ENCODE measurements at regions not wholly inside any gene's neighbourhood (a gene's known extent, or its start where the extent isn't known, plus 50 kb on each side); places are given as distances from the start of the nearest gene placed in this dataset.
"Not testable (repeated sequence)": the region's sequence is repeated elsewhere in the genome, so short reads cannot be mapped to it uniquely, and the experiment has no call there.

DNA sequence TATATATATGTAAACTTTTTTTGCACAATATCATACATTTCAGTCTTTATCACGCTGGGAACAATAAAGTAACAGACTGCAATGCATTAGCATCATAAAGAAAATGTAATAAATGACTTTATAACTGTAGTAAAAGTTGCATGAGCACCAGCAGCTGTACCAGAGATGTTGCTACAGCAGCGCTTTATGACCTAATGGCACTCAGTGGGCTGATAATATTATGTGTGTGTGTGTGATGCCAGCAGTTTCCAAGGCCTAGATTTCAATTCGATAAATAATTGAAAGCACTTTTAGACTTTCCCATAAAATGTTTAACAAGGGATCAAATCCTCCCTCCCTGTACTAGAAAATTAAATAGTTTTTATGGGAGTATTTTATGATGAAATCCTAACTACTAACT lies 367.6 kb upstream of the AGA start:
- no peak for FAIRE-seq

DNA sequence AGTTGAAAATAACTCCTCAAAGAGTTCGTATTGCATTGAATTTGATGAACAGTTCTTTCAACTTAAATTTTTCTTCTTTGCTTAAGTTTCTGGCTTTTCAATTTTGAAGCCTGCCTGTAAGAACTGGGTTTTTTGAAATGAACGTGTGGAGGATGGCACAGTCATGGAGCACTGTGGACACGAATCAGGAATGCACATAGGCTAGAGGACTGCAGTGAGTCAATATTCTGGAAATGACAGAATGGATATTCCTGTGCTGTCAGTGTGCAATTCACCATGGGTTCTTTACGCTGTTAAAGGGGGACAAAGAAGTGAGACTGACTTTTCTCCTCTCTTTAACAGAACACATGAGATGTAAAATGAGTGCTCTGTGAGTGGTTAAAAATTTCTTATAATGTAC lies 368.0 kb upstream of the AGA start:
- FAIRE-seq: no peak

DNA sequence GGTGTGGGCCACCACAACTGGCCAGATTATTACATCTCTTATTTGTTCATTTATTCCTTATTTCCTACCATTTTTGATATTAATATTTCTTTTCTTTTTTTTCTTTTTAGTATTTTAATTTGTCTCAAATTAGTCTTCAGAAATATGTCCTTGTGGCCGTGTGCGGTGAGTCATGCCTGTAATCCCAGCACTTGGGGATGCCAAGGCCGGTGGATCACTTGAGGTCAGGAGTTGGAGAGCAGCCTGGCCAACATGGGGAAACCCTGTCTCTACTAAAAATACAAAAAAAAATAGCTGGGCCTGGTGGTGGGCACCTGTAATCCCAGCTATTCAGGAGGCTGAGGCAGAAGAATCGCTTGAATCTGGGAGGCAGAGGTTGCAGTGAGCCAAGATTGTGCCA lies 376.2 kb upstream of the AGA start:
- not testable (repeated sequence) for FAIRE-seq

DNA sequence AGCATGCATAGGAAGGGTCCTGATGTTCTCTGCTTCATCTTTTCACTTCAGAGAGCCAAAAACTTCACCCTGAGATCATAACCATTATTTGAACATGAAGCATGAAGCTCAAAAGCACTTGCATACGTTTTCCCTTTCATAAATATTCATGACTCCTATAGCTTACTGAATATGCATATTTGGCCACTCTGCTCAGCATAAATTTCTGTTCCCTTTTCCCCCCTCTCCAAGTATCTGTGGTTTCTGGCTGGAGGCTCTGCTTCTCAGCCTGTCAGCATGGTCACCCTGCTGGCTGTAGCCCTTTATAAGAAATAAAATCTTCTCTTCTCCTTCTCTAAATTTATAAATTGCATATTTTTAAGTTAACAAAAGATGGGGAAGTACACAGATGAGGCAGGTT lies 384.7 kb upstream of the AGA start:
- FAIRE-seq: no peak

DNA sequence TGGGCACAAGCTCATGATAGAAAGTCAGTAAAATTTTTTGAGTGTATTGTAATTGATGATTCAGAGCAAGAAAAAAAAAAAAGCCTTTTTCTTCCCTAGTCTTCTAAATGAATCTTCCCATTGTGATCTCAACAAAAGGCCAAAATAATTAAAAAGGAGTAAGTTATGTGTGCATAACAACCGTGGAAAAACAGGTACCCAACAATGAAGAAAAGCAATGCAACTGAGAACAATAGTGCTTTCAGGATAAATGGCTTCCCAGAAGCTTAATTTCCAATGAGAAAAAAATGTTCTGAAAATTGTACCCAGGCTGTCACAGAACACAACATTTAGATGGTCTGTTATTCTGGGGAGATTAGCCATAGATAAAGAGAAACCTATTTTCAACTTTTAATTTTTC lies 399.0 kb upstream of the AGA start:
- no peak for FAIRE-seq

DNA sequence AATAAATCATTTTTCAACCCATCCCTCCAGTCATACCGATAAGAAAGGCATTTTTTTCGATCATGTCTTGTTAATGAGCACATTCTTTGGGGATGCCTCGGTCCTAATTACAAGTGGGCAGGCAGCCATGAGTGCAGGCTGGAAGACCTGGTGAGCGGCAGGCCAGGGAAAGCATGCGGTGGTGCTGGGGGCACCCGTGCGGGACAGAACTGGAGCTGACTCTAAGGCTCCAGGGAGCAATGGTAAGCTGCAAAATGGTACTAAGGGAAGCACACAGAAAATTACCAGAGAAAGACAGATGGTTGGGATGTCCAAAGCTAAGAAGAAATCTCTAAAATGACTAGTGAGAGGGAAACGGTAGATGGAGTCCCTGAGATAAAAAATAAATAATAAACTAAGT lies 411.0 kb upstream of the AGA start:
- FAIRE-seq: no peak

DNA sequence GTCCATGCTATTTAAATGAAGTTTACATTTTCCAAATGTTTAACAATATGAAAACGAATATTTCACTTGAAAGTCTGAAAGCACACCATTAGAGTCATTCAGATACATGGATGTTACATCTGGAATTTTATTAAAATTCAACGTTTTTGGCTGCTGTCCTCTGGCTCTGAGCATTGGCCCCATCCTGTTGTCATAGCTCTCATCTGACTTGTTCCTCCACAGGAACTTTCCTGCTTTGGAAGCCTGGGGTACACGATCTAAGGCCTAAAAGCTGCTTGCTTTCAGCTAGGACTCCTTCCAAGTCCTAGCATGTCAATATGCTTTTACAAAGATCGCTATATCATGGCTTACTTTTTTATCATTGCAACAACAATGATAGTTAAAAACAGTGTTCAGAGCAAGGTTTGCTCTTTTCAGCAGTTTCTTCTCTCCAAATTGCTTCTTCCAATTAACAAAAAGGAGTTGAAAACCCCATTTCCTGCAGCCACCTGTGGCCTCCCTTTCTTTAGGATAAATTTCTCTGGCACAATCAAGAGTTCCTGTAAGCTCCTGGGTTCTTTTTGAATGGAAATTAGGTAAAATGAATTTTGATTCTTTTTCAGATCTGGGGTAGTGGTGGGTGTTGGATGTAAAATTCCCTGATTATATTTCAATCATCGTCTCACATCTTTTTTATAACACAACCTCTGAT lies 413.4 kb upstream of the AGA start:
- no peak for FAIRE-seq

DNA sequence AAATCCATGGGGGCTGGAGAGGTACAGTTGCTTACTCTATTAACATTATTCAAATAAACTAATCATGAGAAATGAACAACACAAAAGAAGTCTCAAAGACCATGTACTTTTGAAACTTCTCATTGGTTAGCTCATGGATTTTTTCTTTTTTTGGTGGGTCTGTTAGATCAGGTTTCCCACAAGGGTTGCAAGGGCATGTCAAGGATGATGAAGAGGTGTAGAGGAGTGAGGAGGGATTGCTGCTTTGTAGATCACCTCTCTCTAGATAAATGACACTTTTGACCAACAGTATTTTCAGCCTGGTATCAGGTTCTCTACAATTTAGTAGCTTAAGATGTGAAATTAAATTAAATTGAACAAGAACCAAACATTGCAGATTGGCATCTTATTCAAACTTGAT lies 417.9 kb upstream of the AGA start:
- FAIRE-seq: no peak

DNA sequence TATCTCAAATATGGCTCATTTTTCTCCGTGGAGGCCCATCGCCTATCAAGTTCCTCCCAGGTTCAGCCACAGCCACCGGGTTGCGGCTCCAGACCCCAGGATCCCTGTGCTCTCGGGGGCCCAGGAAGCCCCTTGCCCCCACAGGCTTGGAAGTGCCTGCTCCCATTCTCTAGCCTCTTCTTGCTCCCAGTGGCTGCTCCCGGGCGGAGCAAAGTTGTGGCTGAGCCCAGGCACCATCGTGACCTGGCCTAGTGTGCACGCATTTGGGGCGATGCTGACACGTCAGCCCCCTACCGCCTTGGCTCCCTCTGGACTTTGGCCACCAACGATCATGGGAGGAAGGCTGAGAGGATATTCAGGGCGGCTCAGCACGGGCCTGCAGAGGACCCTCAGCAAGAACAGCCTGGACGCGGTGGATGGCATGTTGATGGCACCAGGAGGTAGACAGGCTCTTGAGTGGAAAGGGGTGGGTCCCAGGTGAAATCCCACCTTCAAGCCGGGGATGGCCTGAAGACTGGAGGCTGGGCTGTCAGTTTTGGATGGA lies 419.4 kb upstream of the AGA start:
- FAIRE-seq: no peak

DNA sequence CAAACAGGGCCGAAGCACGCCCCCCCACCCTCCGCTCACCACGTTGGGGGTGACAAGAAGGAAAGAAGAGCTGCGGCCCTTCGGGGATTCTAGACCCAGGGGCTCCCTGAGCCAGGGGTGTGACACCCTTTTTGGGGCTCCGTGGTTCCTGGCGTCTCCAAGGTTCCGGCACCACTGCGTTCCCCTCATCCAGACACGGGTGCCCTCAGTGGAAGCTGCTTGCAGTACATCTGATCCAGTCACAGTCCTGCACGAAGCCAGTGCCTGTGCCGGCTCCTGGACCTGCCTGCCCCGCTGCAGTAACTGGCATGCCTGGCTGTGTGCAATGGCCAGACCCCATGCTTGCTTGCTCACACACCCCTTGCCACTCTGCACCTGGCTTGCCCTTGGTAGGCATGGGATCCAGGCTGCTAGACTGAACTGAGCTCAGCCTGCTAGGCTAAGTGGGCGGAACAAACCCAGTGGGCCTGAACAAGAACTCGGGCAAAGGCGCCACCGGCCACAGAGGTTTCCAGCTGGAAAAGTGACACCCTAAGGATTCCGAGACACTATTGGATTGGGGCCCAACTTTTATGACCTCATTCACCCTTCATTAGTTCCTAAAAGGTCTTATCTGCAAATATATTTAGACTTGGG lies 420.4 kb upstream of the AGA start:
- FAIRE-seq: no peak

DNA sequence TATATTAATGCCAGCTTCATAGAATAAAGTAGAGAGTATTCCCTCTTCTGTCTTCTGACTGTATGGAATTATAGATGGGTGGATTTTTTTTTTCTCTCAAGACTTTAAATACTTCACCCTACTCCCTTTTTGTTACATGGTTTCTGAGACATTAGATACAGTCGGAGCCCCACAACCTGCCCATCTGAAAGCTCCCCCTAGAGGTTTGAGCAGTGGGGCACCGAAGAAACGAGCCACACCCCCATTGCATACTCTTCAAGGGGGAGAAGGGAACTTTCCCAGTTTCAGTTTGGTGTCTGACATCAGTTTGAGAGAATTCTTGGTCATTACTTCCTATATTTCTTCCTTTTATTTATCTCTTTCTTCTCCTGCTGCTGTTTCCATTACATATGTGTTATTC lies 437.6 kb upstream of the AGA start:
- no peak for FAIRE-seq

DNA sequence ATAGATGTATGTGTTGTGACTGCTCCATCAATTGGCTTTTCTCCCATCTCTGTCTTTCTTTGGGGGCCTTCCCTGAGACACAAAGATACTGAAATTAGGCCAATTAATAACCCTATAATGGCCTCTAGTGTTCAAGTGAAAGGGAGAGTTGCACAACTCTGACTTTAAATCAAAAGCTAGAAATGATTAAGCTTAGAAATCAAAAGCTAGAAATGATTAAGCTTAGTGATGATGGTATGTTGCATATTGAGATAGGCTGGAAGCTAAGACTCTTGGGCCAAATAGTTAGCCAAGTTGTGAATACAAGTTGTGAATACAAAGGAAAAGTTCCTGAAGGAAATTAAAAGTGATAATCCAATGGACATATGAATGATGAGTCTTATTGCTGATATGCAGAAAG lies 452.9 kb upstream of the AGA start:
- no peak for FAIRE-seq

DNA sequence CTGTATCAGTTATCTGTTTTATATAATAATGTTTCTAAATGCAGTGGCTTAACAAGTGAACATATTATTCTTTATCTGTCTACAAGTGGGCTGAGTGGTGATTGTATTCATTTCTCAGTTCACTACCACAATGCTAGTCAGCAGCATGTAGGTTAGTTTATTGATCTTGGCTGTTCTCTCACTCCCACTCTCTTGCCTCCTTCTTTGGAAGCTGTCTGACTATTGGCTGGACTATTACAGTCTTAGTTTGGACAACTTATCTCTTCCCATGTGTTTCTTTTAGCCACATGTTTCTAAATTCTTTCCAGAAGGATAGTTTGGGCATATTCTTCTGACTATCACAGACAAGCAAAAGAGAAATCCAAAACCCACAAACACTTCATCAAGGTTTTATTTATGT lies 459.5 kb upstream of the AGA start:
- no peak for FAIRE-seq

DNA sequence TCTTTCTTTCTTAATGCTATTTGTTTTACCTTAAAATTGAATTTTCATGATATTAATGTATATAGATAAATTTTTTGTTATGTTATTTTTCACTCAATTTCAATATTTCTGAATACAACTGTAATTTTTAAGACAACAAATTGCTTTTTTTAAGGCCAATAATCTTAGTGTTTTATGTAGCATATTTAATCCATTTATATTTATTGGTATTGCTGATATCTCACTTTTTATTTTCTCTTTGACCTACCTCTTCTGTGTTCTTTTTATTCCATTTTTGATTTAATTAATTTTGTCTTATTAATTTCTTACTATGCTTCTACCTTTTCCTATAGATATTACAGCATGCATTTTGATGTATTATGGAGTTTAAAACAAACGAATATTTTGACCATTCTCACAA lies 460.1 kb upstream of the AGA start:
- peak; percentile 49 for FAIRE-seq

DNA sequence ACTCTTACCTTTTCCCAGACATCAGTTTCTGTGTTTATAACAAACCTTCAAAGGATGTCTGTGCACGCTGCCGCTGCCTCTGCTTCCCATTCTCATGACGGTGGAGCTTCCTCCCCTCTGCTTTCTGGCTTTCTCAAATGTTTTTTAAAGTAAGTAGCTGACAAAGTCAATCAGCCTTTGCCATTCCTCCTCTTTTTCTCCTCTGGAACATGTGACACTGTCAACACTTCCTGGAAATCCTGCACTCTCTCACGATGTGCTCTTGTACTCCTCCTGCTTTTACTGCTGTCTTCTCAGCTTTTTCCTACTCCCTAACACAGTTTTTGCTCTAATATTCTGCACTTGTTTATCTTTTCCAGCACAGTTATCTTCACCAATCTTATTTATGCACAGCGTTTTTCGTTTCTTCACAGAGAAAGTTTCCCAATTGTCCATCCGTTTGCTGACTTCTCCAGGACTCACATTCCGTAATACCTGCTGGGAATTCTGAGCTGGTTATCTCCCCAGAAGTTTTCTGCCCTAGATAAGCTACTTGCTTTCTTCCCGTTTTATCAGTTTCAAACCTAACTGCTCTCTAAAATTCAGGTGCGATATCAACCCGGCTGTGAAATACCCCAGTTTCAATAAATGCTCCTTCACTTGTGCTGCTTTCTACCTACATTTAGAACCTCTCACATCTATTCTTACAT lies 465.6 kb upstream of the AGA start:
- FAIRE-seq: no peak

DNA sequence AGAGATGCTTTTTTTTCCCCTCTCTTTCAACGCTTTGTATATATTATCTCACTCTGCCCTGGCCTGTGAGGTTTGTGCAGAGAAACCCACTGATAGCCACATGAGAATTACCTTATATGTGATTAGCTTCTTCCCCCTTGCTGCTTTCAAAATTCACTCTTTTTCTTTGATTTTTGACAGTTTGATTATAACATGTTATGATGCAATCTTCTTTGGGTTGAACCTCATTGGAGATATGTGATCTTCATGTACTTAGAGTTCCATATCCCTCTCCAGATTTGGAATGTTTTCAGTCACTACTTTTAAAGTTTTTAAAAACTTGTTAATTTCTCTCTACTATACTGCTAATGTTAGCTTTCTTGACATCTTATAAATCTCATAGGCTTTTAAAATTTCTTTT lies 479.5 kb upstream of the AGA start:
- peak; percentile 14 for FAIRE-seq

DNA sequence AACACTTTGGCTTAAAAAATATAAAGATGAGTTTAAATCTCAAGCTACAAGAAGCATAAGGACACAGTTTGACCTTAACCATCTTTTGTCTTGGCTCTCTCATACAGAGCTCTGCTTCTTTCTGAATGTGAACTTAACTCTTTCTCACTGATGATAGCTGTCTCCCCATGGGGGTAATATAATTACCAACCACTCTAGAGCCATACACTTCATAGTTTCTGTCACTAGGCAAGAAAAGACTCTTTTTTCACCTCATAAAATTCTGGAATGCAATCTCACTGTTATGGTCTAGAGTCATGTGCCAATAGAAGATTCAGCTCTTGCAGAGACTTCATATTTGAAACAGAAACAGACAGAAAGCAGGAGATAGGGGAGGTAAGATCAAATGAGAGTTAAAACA lies 481.7 kb upstream of the AGA start:
- FAIRE-seq: no peak

DNA sequence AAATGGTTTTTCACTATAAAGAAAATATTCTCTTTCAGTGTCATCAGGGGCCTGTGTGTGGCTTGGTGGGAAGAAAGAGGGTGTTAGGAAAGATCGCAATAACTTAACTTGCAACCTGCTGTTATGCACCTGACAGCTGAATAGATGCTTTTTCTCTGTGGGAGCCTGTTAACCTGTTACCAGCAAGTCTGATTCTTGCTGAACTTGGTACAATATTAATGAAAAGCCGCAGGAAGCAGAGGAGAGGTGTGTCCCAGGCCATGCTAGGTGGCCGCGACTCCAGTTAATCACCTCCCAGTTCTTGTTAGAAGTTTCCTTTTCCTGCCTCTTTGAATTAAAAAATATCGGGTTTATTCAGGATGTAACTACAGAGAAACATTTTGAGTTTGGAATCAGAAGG lies 494.8 kb upstream of the AGA start:
- no peak for FAIRE-seq

DNA sequence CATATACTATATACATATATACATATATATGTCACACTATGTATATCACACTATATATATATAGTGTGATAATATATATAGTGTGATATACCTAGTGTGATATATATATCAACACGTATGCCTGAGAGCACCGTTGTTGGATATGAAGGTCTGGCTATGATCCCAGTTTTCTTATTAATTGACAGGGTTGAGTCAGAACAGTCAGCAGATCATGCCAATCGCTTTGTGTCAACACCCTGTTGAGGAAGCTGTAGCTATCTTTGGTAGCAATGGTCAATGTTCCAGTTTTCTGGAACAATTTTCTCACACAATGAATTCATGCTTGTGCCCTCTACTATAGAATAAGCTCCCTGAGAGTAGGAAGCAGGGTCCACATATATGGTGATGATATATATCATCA lies 496.0 kb upstream of the AGA start:
- no peak for FAIRE-seq

DNA sequence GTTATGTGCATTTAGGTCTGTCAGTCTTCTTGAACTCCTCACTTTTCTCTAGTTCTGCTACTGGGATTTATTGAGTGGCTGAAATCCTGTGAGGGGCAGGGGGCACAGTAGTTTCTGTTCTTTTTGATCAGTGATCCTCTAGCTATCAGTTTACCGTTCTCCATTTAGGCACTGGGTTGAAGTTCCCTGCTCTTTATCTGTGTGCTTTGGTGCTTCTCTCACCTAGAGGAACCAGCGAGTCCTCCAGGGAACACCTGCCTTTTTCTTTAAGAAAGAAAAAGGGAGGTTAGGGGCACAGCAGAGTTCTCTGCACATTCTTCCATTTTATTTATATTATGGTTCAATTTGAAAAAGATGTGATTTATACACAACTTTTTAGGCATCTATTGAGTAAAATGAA lies 503.0 kb upstream of the AGA start:
- FAIRE-seq: no peak

DNA sequence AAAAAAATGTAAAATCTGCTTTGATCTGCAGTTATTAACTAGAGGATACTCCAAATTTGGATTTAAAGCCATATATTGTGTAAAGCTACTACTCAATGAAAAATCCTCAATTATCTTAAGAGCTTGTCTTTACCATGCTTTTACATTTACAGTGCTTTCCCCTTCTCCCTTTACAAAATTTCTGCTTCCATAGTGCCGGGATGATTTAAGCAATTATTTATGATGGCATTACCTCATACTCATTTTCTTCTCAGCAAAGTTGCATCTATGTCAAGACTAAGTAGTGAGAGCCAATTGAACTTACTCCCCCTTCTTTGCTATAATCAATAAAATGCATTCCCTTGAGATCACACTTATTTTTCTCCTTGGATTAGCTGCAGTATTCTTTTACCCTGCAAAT lies 505.4 kb upstream of the AGA start:
- FAIRE-seq: no peak

DNA sequence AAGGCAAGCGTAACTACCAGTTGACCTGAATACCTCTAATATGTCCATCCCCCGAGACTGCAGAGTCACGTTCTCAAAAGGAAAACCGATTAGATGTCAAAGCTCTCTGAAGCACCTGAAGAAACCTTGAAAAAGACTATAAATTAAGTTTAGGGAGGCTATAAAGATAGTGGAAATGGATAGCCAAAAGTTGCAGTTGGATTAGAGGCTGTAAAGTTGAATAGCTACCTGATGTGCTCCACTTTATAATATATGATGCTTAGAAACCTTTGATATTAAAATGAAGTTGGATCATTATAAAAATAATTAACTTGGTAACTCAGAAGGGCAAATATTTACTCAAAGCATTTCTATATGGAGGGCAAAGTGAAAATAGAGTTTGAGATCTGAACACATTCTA lies 506.6 kb upstream of the AGA start:
- no peak for FAIRE-seq

DNA sequence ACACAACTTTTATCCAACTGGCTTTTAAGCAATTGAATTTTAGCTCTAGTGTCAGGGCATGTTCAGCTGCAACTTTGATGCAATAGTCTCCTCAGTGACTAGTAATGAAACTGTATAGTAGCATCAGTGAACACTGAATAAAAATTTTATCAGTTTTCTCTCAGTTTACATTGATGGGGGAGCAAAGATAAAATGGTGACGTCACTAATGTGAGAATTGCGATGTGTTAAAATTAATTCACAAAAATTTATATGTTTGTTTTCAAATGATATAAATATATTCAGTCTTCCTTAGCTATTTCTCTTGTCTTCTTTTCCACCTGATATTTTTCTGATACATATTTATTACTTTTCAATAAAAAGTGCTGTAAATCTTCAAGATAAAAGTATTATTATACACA lies 508.8 kb upstream of the AGA start:
- no peak for FAIRE-seq

DNA sequence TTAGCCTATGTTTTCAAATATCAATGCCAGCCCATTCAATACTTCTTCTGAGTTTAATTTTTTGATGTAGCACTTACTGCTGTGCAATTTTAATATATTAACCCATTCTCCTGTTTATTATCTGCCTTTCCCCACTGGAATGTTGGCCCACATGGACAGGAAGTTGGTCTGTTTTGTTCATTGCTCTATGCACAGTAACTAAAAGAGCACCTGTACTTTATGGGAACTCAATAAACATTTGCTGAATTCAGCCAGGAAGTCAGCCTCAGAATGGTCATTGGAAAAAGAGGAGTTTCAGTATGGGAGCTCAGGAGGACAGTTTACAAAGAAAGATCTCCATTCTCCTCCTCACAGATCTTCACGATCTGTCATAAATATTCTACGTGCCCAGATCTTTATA lies 510.5 kb upstream of the AGA start:
- FAIRE-seq: no peak
